Lower leg skin (tissue), 4 donors: ENCODE measurements at regions not wholly inside any gene's neighbourhood (a gene's known extent, or its start where the extent isn't known, plus 50 kb on each side); places are given as distances from the start of the nearest gene placed in this dataset.
"Not testable (repeated sequence)": the region's sequence is repeated elsewhere in the genome, so short reads cannot be mapped to it uniquely, and the experiment has no call there.

Source experiments
- DNase-seq, 2 donors: peaks; one replicate each; pipeline ENCODE4 v3.0.0-alpha.2; 2019; ENCODE audit warnings: low spot score in 2 of 2
- H3K4me3 ChIP-seq: fragments of 200-600 bp; sonication (generic); 2 replicates; pipeline ENCODE4 v1.5.1; 2017; ENCODE audit warnings: mild to moderate bottlenecking, low read depth; ENCODE audit not compliant: poor library complexity, severe bottlenecking
- CTCF ChIP-seq, 3 donors: fragments of 450-650 bp; IDR thresholded peaks; one replicate each; pipeline ENCODE4 v1.5.1; 2016; ENCODE audit warnings: antibody characterized with exemption in 3 of 3, mild to moderate bottlenecking in 3 of 3, moderate library complexity in 2 of 3
- POLR2A ChIP-seq, 2 donors: fragments of 450-650 bp; IDR thresholded peaks; one replicate each; pipeline ENCODE4 v1.6.1; 2016 to 2017; ENCODE audit warnings: antibody characterized with exemption in 2 of 2, mild to moderate bottlenecking in 1 of 2, moderate library complexity in 1 of 2
- WGBS, 2 donors: methylation state at CpG; one replicate each; pipeline ENCODE4 v1.1.5; 2018; 5-methylcytosine and 5-hydroxymethylcytosine counted together
- intact Hi-C: fragments of 100-400 bp; cut with DNase I; formaldehyde crosslinking; loops from one replicate; pipeline ENCODE4 v1.15.0; 2023; ENCODE audit warnings: low total_unique reads

DNA sequence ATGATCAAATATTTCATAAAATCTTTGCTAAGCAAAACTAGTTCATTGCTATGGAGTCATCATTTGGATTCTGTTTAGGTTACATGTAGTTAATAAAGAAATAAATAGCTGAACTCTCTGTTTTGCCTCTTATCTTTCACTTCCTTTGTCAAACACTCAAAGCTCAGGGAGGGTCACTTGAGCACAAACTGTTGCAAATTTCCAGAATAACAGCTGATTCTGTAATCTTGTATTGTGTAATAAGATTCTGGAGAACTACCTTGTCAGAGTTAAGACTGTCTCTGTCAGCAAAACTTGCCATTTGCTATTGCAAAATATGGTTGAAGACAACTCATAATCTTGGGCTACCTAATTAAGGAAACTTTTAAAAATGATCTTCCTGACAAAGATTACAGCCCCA lies 182.0 kb upstream of the MOCS2 start:
- TF ChIP-seq CTCF (IDR thresholded peaks at IDR 0.05) (no peak), POLR2A (IDR thresholded peaks at IDR 0.05) (no peak)
- intact Hi-C loops = no loop called here
- no peak overlapping the region for H3K4me3 ChIP-seq
- DNase-seq = no peak

DNA sequence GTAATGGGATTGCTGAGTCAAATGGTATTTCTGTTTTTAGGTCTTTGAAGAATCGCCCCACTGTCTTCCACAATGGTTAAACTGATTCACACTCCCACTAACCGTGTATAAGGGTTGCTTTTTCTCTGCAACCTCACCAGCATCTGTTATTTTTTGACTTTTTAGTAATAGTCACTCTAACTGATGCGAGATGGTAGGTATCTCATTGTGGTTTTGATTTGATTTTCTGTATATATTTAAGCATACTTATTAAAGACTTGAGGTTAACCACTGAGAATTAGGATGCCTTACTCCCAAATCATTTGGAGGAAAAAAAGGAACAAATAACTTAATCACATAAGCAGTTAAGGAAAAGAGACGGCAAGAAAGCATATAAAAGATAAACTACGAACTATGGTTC lies 181.6 kb upstream of the FST start:
- TF ChIP-seq CTCF (IDR thresholded peaks at IDR 0.05) = no peak
- no peak for TF ChIP-seq POLR2A (IDR thresholded peaks at IDR 0.05)
- WGBS, 2 donors = 79 to 81% methylated on average over 5 of the region's 5 CpGs
- no peak overlapping the region for H3K4me3 ChIP-seq
- DNase-seq = no peak
- intact Hi-C loops = no loop called here

DNA sequence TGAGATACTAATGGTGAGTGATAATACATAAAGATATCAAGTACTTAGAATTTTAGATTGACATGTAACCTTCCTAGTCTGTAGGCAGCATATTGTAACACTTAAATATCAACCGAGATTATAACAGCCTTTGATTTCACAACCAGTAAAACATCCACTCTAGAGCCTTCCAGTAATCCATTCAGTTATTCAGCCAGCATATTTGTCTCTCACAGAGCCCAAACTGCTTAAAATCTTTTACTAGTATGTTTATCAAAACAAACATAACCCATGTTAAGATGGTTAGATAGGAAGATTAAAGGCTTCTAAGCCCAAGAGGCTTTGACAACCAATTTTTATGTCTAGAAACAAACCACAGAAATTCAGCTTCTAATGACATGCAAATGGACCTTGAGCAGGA lies 177.9 kb upstream of the FST start:
- WGBS, 2 donors = 28 to 32% methylated on average over 1 of the region's 1 CpG
- intact Hi-C loops = no loop called here
- no peak for DNase-seq
- H3K4me3 ChIP-seq = no peak overlapping the region
- TF ChIP-seq POLR2A (IDR thresholded peaks at IDR 0.05) (no peak), CTCF (IDR thresholded peaks at IDR 0.05) (no peak)

DNA sequence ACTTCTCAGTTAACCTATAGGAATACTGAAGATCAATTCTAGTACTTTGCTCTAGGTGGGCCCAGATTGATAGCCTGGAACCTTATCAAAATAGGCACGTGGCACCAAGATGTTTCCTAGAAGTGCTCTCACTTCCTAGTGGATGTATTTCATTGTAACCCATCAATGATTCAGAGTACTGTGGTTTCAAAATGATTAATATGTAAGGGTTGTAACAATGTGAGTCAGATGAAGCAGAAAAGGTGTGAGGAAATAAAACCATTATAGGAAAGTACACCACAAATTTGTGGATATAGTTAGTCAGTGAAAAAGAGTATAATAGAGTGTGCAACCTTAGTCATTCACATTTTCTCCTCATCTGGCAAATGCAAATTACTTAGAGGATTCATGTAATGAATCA lies 177.3 kb upstream of the FST start:
- intact Hi-C loops = no loop called here

DNA sequence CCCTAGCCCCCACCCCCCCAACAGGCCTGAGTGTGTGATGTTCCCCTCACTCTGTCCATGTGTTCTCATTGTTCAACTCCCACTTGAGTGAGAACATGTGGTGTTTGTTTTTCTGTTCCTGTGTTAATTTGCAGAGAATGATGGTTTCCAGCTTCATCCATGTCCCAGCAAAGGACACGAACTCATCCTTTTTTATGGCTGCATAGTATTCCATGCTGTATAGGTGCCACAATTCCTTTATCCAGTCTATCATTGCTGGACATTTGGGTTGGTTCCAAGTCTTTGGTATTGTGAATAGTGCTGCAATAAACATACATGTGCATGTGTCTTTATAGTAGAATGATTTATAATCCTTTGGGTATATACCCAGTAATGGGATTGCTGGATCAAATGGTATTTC lies 175.1 kb upstream of the FST start:
- DNase-seq, intact Hi-C loops, H3K4me3 ChIP-seq: not testable (repeated sequence)
- WGBS, 2 donors = 71 to 82% methylated on average over 1 of the region's 1 CpG

More for the DNA sequence above, 177.3 kb upstream of the FST start:
- TF ChIP-seq POLR2A (IDR thresholded peaks at IDR 0.05) (no peak), CTCF (IDR thresholded peaks at IDR 0.05) (no peak)
- no peak overlapping the region for H3K4me3 ChIP-seq
- no peak for DNase-seq
- 16 to 24% methylated on average over 1 of the region's 1 CpG for WGBS, 2 donors

GRCh38 chr5:53309653-53310052 lies 170.8 kb upstream of the FST start:
- H3K4me3 ChIP-seq = no peak overlapping the region
- no peak for DNase-seq
- intact Hi-C loops = no loop called here
- WGBS, 2 donors = 86 to 87% methylated on average over 2 of the region's 2 CpGs
- no peak for TF ChIP-seq POLR2A (IDR thresholded peaks at IDR 0.05)
- TF ChIP-seq CTCF (IDR thresholded peaks at IDR 0.05) = no peak
